Islet precursor cell (in vitro differentiated cells): ENCODE measurements at regions not wholly inside any gene's neighbourhood (a gene's known extent, or its start where the extent isn't known, plus 50 kb on each side); places are given as distances from the start of the nearest gene placed in this dataset.
"Not testable (repeated sequence)": the region's sequence is repeated elsewhere in the genome, so short reads cannot be mapped to it uniquely, and the experiment has no call there.

Experiments used
- DNase-seq: peaks from one replicate; pipeline ENCODE4 v3.0.0-alpha.2; 2018

DNA sequence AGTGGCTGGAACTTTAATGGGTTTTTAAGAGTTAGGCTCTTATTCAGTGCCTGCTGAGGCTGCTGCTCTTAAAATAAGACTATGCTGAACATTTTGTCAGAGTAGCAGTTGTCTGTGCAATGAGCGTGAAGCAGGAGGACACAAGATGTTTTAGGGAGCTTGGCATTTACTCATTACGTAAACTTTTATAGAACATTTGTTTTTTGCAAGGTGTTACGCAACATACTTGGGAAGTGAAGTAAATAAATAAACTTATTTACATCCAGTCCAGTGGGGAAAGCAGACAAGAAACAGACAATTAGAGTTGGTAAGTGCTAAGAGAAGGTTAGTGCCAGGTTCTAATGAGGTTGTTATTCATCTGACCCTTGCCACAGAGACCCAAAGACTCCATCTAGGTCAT is 226.0 kb downstream of the HINT1 start:
- DNase-seq: no peak

DNA sequence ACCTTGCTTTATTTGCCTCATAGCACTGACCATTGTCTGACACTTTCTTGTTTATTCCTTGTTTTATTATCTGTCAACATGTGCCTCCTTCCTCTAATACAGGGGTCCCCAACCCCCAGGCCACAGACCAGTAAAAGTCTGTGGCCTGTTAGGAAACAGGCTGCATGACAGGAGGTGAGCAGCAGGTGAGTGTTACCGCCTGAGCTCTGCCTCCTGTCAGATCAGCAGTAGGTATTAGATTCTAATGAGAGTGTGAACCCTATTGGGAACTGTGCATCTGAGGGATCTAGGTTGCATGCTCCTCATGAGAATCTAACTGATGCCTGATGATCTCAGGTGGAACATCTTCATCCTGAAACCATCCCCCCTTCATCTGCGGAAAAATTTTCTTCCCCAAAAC is 228.0 kb downstream of the HINT1 start:
- no peak for DNase-seq

DNA sequence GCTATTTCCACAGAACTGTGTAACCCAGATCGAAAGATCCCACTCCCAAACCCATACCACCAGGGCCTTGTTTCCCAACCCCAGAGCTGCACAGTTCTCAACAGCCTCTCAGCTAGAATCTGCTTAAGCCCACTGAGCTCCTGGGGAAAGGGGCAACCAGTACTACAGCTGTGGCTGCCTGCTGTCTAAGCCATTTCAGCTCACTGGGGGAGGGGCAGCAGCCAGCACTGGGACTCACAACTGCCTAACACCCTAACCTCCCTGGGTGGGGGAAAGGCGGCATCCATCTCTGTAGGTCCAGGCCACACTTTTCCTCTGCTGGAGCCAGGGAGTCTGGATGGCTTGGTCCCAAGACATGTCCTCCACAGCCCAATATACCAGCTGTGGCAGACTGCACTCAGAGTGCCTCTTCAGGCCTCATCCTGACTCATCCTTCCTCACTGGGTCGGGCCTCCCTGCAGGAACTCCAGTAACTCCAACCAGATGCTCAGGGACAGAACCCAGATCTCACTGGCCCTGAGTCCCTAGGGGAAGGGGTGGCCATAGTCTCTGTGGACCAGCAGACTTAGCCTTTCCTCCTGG is 241.4 kb downstream of the HINT1 start:
- peak; percentile 54 for DNase-seq

- DNase-seq: no peak
These were observed 253.0 kb downstream of the HINT1 start for GRCh38 chr5:130912088-130912487.

GRCh38 chr5:130908186-130908585 is 256.9 kb downstream of the HINT1 start:
- no peak for DNase-seq

- not testable (repeated sequence) for DNase-seq
These were observed 267.4 kb downstream of the HINT1 start for GRCh38 chr5:130897537-130898195.

GRCh38 chr5:130897181-130897536 is 267.9 kb downstream of the HINT1 start:
- DNase-seq: not testable (repeated sequence)

GRCh38 chr5:130896636-130897035 is 268.4 kb downstream of the HINT1 start:
- DNase-seq: no peak

DNA sequence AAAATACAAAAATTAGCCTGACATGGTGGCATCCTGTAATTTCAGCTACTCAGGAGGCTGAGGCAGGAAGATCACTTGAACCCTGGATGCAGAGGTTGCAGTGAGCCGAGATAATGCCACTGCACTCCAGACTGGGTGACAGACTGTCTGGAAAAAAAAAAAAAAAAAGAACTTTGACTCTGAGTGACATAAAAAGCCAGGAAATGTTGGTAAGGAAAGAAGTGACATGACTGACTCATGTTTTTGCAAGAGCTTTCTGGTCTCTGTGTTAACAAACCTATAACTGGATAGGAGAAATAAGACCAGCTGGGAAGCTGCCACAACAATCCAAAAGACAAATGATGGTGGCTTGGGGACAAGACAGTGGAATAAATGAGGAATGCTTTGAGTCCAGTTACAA is 272.1 kb downstream of the HINT1 start:
- DNase-seq: no peak

DNA sequence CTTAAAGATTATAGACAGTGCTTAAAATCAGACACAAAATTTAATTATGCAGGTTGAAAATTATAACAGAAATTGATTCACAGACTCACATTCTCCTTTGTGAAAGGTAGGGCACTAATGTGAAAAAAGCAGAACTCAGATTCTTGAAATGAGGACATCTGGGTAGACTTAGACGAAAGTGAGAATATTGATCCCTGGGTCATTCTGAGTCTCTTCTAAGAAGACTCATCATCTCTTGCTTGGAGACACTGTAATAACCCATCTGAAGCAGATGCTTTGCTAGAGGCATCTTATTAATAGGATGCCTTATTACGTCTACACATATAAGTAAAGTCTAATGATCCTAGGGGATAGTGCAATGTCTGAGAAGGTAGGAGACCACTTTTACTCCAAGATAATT is 274.4 kb downstream of the HINT1 start:
- no peak for DNase-seq

DNA sequence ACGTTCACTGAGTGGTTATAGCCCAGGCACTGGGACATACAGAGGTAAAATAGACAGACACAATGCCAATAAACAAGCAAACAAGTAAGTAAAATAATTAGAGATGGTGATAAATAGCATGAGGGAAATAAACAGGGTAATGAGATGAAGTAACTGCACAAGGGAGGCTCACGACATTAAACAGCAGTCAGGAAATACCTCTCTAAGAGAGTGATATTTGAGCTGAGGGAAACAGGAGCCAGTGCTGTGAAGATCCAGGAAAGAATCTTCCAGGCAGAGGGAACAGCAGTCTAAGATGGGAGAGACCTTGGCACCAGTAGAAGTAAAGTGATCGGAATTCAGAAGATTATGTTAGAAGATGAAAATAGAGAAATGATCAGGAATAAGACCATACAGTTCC is 279.4 kb downstream of the HINT1 start:
- DNase-seq: no peak

DNA sequence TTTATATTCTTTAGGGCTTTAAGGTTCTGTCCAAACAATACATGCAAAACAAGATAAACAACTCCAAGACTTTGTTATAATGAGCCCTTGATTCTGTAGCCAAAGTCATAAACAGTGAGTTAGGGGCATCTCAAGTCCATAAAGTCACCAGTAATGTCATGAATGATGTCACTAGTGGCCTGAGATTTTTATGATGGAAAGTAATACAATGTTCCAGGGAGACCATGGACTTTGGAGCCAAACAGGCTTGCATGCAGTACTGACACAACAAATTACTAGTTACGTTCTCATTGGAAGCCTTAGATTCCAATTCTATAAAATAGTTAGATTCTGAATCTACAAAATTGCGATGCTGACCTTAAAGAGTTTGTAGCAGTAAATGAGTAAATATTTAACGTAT is 280.0 kb downstream of the HINT1 start:
- no peak for DNase-seq

- DNase-seq: no peak
These were observed 281.0 kb downstream of the HINT1 start for GRCh38 chr5:130884023-130884422.

DNA sequence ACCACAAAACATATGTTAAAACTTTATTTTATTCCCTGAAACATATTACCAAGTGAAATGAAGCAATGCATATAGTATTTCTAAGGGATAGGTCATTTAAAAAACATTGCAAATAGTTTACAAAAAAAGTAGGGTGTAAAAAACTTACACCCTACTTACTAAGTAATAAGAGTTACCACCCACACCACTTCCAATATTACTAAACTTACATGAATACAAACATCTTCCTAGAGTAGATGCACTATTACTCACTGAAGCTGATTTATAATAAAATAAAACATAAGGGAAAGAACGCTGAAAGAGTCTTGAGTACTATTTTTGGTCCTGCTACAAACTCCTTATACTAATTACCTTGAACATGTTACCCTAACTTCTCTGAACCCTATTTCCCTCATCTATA is 289.4 kb downstream of the HINT1 start:
- no peak for DNase-seq

GRCh38 chr5:130874861-130875417 is 290.1 kb downstream of the HINT1 start:
- no peak for DNase-seq

- peak; percentile 76 for DNase-seq
These were observed 293.5 kb downstream of the HINT1 start for GRCh38 chr5:130871346-130872086.

DNA sequence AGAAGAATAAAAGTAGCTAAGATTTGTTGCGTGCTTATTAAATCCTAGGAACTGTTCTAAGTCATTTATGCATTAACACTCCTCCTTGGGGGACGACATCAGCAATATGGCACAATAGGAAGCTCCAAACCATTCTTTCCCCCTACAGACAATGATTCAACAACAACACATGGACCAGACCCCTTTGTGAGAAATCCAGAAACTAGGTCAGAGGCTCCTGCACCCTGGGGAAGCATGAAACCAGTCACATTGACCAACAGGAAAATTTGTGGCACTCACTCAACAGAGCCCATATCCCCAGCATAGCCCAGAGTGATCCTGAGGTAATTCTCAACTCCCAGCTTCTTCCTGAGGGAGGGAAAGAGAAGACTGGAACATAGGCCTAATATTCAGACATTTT is 294.4 kb downstream of the HINT1 start:
- no peak for DNase-seq

DNA sequence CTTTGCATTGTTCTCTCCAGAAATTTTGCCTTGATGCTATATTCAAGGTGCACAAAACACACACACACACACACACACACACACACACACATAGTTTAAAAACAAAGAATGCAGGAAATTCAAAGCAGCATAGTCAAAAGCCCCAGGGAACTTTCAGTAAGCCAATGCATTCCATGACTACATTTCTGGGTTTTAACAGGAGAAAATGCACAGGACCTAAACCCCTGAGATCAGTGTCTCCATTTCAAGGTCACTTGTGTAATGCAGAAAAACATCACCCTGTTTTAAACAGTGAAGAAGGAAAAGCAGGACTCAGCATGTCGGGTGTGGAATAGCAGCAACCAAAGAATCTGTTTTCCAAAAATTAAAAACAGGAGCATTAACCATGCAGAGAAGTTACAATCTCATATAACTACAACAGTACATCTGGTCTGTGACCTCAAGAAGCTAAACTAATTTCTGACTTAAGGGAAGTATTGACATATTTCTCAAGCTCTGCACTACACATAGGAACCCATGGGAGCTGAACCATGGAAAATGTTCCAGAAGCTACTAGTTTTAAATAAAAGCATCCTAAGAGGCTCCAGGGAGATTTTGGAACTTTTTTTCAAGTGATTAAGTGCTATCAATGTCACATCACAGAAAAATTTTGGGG is 296.7 kb downstream of the HINT1 start:
- peak; percentile 75 for DNase-seq

- DNase-seq: no peak
These were observed 319.8 kb downstream of the HINT1 start for GRCh38 chr5:130845049-130845765.

GRCh38 chr5:130836729-130837649 is 328.1 kb downstream of the HINT1 start:
- DNase-seq: no peak

GRCh38 chr5:130817598-130818384 is 347.3 kb downstream of the HINT1 start:
- DNase-seq: not testable (repeated sequence)
